Cerebellar cortex (tissue), 1 donor: ENCODE measurements at regions not wholly inside any gene's neighbourhood (a gene's known extent, or its start where the extent isn't known, plus 50 kb on each side); places are given as distances from the start of the nearest gene placed in this dataset.

Source experiments
- DNase-seq: peaks from one replicate; pipeline ENCODE4 v3.0.0-alpha.2; 2015; ENCODE audit warnings: low spot score

DNA sequence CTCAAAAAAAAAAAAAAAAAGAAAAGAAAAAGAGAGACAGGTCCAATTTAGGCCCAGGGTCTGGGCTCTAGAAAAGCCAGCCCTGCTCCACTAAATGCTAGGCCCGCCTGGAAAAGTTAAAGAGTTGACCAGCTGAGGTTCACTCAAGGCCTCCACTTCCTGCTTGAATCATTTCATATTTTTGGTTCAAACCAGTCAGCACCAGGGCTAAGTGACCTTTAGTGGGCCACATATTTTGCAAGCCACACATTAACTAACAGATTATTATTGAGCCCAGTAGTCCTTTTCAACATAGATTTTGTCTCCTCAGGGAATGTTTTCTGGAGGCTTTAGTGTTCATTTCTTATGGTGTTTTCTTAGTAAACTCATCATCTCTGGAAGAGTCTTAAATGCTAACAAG is 156.6 kb downstream of the TLR4 start:
- DNase-seq: no peak

- DNase-seq: peak; percentile 20
These were observed 160.3 kb downstream of the TLR4 start for GRCh38 chr9:117864385-117865057.

GRCh38 chr9:117868594-117868993 is 164.4 kb downstream of the TLR4 start:
- DNase-seq: peak; percentile 75

DNA sequence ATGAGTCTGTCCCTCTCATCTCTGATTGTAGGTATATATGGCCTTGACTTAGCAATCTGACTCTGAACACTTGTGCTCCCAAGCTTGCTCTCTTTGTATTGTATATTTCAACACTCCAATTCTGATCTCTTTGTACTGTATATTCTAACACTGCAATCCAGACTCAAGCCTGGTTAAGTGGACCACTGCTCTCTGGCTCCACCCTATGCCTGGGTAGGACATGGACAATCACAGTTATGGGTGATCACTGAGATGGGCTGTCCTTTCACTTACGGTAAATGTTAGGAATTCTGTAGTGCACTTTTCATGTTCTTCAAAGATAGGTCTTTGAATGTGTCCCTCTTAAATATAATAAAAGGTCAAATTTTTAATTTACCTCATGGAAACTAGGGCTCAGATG is 165.1 kb downstream of the TLR4 start:
- no peak for DNase-seq

GRCh38 chr9:117869712-117870111 is 165.5 kb downstream of the TLR4 start:
- DNase-seq: no peak

DNA sequence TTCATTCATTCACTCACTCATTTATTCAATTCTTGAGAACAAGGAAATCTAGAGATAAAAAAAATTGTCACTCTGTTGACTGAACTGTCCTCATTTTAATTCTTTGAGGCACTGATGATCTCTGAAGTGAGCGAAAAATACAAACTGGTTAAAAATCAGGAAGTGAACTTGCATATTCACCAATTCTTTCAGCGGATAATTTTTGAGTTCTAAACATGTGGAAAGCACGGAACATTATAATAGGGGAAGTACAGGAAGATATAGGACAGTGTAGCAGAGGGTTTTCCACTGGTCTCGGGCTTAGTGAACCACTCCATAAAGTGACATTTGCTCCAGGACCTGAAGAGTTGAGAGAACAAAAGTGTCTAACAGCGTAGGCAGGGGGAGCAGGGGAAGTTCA is 169.5 kb downstream of the TLR4 start:
- no peak for DNase-seq

- DNase-seq: no peak
These were observed 171.7 kb downstream of the TLR4 start for GRCh38 chr9:117875886-117876285.

DNA sequence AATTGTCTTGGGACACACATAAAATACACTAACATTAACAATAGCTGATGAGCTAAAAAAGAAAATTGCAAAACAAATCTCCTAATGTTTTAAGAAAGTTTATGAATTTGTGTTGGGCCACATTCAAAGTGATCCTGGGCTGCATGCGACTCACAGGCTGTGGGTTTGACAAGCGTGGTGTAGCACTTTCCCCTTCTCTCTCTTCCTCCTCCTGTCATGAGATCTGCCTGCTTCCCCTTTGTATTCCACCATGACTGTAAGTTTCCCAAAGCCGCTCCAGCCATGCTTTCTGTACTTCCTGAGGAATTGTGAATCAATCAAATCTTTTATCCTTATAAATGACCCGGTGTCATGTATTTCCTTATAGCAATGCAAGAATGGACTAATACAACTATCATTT is 178.0 kb downstream of the TLR4 start:
- no peak for DNase-seq

- no peak for DNase-seq
These were observed 182.4 kb downstream of the TLR4 start for GRCh38 chr9:117886616-117887015.

- no peak for DNase-seq
These were observed 183.2 kb downstream of the TLR4 start for GRCh38 chr9:117887383-117887782.

- no peak for DNase-seq
These were observed 183.7 kb downstream of the TLR4 start for GRCh38 chr9:117887941-117888340.

- no peak for DNase-seq
These were observed 199.2 kb downstream of the TLR4 start for GRCh38 chr9:117903453-117903852.

DNA sequence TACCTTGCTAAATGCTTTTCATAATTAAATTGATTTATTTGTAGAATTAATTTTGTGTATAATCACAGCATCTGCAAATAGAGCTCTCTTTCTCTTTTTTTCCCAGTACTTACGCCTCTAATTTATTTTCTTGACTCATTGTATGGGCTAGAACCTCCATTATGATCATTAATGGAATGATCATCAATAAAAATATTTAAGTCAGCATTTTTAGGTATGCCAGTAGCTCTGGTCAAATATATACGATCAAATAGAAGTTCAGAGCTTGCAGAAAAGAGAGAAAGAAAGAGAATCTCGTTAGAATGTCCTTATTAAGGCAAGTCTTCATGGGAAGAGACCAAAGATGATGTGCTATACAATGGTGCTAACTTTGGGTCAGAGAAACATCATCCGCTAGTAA is 202.6 kb downstream of the TLR4 start:
- DNase-seq: no peak

DNA sequence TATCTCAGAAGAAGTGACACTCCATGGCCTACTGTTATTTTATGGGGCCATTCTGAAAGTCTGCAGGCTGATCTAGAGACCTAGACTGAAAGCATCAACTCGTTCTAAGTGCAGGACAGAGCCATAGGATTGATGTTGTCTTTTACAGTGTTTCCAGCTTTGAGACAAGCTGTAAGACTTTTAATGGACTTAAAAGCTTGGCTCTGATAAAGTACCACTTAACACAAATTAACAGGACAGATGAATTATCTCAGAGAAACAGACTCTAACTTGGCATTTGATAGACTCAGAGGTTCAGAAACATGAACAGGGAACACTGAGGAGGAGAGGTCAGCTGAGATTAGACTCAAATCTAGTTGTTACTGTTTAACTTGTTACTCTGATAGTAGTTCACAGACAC is 203.2 kb downstream of the TLR4 start:
- DNase-seq: no peak

DNA sequence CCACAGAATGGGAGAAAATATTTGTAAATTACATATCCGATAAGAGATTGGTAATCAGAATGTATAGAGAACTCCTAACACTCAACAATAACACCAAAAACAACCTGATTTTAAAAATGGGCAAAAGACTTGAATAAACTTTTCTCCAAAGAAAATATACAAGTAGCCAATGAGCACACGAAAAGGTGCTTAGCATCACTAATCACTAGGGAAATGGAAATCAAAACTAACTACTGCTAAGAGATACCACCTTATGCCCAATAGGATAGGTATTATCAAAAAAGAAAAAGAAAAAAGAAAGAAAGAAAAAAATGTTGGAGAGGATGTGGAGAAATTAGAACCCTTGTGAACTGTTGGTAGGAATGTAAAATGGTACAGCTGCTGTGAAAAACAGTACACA is 212.1 kb downstream of the TLR4 start:
- no peak for DNase-seq

- no peak for DNase-seq
These were observed 213.7 kb downstream of the TLR4 start for GRCh38 chr9:117917873-117918272.

DNA sequence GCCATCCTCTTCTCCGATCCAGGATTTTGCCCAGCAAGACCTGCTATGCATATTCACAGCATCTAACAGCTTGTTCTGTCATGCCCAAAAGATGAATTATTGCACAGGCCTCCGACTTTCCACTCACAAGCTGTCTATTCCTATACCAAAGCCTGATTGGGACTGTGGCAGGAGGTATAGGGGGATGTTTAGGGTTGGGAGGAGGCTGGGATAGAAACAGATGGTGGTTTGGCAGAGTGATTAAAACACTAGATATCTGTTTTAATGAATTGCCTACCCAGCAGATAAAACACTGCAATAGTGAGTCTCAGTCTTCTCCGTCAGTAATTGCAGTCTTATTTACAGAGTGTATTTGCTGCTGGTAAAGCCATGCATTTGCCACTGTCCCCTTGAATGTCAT is 215.3 kb downstream of the TLR4 start:
- no peak for DNase-seq

DNA sequence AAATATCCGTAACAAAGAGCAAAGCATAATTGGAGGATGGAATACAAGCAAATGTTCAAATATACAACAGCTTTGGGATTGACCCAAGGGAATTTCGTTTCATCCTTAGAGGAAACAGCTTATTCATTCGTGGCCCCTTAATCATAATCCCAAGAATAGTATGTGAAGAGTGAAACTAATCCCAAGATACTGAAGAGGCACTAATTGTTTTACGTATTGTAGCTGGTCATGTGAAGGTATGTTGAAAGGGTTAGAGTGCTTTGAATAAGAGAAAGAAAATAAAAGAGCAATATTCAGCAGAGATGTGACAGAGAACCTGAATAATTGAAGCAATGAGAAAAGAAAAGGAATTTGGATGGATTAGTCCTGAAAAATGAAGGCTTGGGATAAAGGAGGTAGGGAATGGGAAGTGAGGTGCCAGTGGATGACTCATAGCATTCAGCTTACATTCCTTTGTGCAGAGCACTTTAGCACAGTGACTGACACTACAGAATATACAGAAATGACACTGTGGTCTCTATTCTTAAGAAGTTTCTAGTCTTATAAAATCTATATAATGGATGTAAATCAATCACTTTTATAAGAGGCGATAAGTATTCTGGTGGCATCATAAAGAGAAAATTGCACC is 221.9 kb downstream of the TLR4 start:
- no peak for DNase-seq

DNA sequence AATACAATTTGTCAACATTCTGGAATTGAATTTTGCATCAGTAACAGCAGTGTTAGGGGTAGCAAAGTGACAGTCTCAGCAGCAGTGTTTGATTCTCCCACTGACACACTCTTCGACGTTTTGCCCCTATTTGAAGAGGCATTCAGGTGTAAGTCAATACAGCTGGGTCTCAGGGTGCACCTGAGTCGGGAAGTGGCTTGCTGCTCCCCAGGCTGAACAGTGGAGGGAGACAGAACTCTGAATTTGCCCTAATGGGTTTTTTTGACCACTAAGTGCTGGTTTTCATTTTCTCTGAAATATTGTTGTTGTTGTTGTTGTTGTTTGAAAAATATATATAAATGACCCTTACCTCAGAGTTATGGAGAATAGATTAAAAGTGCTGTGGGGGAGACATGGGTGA is 223.2 kb downstream of the TLR4 start:
- no peak for DNase-seq

GRCh38 chr9:117929868-117930267 is 225.7 kb downstream of the TLR4 start:
- no peak for DNase-seq

GRCh38 chr9:117932585-117932984 is 228.4 kb downstream of the TLR4 start:
- no peak for DNase-seq

- no peak for DNase-seq
These were observed 232.3 kb downstream of the TLR4 start for GRCh38 chr9:117936185-117937130.

GRCh38 chr9:117938086-117938485 is 233.9 kb downstream of the TLR4 start:
- DNase-seq: no peak
